Activated CD8-positive, alpha-beta memory T cell treated with anti-CD3 and anti-CD28 coated beads, Interleukin-2, amount 50 U/mL, for 4 hours (primary cell): ENCODE measurements at regions not wholly inside any gene's neighbourhood (a gene's known extent, or its start where the extent isn't known, plus 50 kb on each side); places are given as distances from the start of the nearest gene placed in this dataset.
"Not testable (repeated sequence)": the region's sequence is repeated elsewhere in the genome, so short reads cannot be mapped to it uniquely, and the experiment has no call there.

Experiments
- DNase-seq: peaks from one replicate; pipeline ENCODE4 v3.0.0-alpha.2; 2020

- DNase-seq: no peak
Observed at GRCh38 chr9:99637641-99638040, 184.0 kb upstream of the NR4A3 start.

- DNase-seq: no peak
Observed at GRCh38 chr9:99638971-99639370, 182.7 kb upstream of the NR4A3 start.

DNA sequence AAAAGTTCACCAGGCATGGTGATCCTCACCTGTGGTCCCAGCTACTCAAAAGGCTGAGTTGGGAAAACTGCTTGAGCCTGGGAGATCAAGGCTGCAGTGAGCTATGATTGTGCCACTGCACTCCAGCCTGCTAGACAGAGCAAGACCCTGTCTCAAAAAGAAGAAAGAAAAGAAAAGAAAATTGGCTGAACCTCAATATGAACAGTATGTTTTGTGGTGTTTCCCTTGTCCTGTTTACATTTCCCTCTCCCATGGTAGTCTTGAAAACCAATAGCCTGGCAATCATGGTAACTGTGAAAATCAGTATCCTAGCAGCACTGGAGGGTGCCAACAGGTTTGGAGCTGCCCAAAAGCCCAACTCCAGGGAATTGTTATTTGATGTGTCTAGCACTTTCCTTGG, 174.1 kb upstream of the NR4A3 start:
- no peak for DNase-seq

DNA sequence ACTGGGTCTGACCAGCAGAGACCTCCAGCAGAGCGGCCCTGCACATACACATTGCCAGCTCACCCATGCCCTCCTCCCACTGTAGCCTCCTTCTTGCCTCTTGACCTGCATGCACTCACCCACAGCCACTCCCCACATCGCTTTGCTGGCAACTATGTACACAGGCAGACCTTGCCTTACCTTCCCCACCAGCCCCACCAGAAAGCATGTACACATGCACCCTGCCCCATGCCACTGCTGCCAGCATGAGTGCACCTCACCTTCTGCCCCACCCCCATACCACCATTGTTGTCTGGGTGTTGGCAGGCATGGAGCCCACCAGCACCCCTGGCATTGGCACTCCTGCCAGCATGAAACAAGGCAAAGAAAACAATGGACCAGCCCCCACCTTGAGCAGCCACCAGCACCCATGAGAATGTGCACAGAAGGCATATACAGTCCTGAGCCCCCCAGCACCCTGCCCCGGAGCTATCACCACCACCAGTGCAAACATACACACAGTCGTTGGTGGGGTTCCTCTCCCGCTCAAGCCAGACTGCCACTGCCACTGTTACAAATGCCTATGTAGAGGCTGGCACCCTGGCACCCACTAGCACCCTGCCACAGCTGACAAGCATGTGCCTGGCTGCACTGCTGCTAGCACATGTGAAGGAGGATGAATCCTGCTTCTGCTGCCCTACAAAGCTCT, 171.4 kb upstream of the NR4A3 start:
- no peak for DNase-seq

DNA sequence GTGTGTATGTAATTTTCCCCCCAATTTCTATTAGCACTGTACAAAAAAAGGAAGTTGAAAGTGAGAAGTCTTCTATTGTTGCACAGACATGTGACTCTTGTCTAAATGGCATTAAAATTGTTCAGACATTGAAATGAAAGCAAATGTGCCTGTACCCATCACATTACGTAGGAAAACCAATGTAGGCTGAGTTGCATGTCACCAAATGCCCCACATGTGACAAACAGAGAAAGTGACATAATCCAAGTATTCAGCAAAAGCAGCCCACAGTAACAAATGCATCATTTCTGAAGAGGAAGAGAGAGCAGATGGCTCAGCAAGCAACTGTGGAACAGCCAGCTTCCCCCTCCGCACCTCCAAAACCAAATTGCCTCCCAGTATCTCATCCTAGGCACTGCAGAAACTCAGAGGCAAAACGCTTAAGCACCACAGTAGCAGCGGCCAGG, 161.5 kb upstream of the NR4A3 start:
- DNase-seq: no peak

DNA sequence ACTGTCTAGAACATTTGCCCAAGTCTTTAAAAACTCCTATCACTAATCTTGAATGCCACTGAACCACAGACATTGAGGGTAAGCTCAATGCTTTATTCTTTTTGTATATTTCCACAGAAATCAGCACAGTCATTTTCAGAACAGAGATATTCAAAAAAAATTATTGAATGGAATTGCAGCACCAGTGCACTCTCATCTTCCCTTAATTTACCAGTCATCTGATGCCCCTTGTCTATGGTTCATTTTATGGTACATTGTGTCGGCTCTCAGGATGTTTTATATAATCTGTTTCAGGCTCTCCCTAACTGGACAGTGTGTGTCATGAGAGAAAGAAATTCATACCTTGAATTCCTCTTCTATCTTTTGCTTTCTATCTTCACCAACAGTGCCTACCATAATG, 158.4 kb upstream of the NR4A3 start:
- no peak for DNase-seq

GRCh38 chr9:99663856-99664255, 157.8 kb upstream of the NR4A3 start:
- DNase-seq: no peak

DNA sequence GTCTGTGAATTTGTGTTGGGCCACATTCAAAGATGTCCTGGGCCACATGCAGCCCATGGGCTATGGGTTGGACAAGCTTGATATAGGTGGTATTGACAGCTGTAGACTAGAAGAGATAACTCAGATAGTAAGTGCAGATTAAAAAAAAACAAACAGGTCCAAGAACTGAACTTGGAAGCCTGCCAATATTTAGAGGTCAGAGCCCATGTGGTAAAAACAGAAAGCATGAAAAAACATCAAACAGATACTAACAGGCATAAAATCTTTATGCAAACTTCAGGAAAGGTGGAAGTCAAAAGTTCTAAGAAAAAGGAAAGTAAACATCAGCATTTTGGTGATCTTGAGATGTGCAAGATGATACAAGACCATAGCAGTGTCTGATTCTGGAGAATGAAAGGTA, 155.1 kb upstream of the NR4A3 start:
- no peak for DNase-seq

- DNase-seq: not testable (repeated sequence)
Observed at GRCh38 chr9:99670886-99671285, 150.8 kb upstream of the NR4A3 start.

DNA sequence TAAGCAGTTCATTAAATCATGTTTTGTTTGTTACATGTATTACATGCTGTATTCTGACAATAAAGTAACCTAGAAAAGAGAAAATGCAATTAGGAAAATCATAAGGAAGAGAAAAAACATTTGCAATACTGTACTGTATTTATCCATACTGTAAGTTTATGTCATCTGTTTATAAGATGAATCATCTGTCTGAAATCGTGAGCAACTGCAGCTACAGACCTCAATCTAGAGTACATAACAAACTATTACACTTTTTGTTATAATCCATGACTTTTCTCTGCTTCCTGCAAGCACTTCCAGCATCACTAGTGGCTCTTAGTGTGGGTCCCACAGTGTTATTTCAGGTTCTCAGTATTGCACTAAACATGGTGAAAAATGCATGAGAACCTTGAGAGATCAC, 144.4 kb upstream of the NR4A3 start:
- DNase-seq: no peak

GRCh38 chr9:99678566-99678965, 143.1 kb upstream of the NR4A3 start:
- DNase-seq: no peak

DNA sequence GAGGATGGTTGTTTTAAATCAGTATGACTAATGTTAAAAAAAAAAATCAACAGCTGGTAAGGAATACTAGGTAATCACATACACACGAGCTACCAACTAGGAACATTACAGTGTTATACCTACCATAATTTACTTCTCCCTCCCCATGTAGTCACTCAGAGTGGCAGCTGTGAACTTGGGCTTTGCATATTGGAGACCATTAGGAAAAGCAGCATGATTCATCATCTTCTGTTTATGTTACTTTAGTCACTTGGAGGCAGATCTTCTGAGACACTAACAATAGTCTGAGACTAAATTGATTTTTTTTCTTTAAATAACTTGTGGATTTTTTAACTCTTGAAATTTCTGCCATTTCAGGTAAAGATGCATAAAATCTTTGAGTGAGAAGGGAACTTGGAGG, 141.5 kb upstream of the NR4A3 start:
- no peak for DNase-seq

GRCh38 chr9:99681113-99681512, 140.6 kb upstream of the NR4A3 start:
- DNase-seq: no peak

GRCh38 chr9:99682378-99682777, 139.3 kb upstream of the NR4A3 start:
- no peak for DNase-seq

GRCh38 chr9:99682870-99683269, 138.8 kb upstream of the NR4A3 start:
- DNase-seq: no peak

DNA sequence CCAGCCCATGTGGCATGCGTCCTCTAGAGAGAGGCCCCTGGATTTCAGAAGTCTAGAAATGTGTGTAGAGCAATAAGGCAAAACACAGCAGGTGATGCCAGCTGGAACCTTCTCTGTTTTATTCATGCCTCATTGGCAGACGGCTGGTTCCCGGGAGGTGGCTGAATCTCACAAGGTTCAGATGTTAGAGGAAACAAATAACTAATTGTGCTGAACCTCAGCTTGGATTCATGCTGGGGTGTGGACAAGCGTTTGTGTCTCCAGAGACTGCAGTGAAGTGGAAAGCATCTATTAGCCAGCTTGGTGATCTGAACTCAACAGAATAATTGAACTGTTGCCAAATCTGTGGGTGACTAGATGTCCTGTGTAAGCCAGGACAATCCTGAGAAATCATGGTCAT, 131.1 kb upstream of the NR4A3 start:
- no peak for DNase-seq

DNA sequence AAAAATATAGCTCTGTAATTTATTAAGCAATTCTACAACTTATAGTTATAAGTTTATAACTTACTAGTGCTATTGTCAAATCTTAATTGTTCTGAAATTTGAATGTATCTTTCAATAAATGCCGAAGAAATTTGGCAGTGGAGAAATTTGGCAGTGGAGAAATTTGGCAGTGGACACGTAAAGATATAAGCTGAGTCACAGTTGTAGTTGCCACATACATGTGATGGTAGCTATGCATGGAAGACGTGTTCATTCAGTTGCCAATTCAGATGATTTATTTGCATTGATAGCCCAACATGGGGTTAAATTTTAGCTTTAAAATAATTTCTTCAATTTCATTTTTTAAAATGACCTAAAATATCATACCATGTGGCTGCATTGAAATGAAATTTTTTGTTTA, 127.8 kb upstream of the NR4A3 start:
- no peak for DNase-seq

DNA sequence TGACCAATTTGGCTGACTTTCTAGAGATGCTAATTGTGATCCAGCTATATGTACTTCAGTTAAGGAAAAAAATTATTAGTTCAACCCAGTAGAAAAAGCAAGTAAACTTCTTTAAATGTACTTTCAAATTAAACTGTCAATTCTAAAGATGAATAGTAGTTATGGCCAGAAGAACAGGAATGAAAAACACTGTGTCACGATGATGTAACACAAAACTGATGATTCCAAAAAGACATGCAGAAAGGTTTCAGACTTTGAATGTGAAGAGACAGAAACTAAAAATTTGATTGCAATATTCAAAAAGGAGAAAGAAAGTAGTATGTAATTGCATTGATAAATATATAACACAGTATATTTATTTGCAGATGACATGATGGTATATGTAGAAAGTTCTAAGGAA, 127.3 kb upstream of the NR4A3 start:
- no peak for DNase-seq

DNA sequence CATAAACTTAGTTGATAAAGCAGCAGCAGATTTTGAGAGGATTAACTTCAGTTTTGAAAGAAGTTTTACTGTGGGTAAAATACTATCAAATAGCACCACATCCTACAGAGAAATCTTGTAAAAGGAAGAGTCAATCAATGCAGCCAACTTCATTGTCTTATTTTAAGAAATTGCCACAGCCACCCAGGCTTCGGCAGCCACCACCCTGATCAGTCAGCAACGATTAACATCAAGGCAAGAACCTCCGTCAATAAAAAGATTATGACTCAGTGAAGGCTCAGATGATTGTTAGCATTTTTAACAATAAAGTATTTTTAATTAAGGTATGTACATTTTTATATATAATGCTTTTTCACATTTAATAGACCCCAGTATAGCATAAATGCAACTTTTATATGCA, 122.3 kb upstream of the NR4A3 start:
- DNase-seq: no peak

- no peak for DNase-seq
Observed at GRCh38 chr9:99712214-99712613, 109.5 kb upstream of the NR4A3 start.

DNA sequence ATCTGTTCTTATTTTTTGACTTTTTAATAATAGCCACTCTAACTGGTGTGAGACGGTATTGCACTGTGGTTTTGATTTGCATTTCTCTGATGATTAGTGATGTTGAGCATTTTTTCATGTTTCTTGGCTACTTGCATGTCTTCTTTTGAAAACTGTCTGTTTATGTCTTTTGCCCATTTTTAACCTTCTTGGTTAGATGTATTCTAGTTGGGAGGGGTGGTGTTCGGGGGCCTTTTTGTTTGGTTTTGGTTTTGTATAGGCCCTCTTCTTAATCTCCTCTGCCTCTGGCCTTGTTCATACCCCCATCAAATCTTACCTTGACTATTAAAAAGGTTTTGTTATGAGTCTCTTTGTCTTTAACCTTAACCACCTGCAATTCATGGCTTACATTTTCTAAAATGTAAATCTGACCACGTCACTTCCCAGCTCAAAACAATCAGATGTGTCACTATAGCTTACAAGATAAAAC, 107.8 kb upstream of the NR4A3 start:
- no peak for DNase-seq

GRCh38 chr9:99718631-99719030, 103.1 kb upstream of the NR4A3 start:
- no peak for DNase-seq

DNA sequence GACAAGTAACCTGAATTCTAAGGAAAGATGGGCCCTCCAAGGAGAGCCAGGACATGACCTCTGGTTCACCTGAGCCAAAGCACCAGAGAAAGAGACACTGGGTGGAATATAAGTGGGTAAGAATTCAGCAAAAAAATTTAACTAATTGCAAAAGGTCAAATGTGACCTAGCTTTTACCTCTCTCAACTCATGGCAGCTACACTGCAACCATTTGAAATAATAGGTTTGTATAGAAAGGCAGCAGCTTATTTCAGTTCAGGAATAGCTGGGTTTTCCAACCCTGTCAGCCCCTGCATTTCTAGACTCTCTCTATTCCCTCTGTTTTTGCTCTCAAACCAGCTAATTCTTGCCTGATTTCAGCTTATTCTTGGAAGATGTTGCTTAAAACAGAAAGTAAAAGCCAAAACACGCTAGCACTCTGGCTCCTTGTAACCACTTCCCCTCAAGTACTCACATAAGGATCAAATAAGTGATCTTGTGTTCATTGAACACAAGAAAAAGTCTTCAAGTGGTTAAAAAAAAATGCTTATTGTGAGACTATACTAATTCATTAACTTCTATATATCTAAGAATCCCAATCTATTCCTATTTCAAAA, 101.1 kb upstream of the NR4A3 start:
- DNase-seq: no peak

- DNase-seq: no peak
Observed at GRCh38 chr9:99721898-99722297, 99.8 kb upstream of the NR4A3 start.

GRCh38 chr9:99722877-99723276, 98.8 kb upstream of the NR4A3 start:
- DNase-seq: no peak
